ENCODE measurements at regions not wholly inside any gene's neighbourhood (a gene's known extent, or its start where the extent isn't known, plus 50 kb on each side); places are given as distances from the start of the nearest gene placed in this dataset.

GRCh38 chr21:35404247-35404646 is 355.1 kb upstream of the RUNX1 start:
- in situ Hi-C loops (cut with HindIII; ENCODE audit: low sequenced_read_pairs), result no loop called here
- no peak for DNase-seq (ENCODE audit: low read depth)
- H3K4me3 ChIP-seq (ENCODE audit: low read depth, low read length), result no peak overlapping the region
- TF ChIP-seq CTCF (IDR thresholded peaks at IDR 0.05; ENCODE audit: low read depth, low read length, missing control alignments), result no peak

- in situ Hi-C loops (cut with HindIII; ENCODE audit: low sequenced_read_pairs), result no loop called here
- DNase-seq (ENCODE audit: low read depth), result no peak
- no peak for TF ChIP-seq CTCF (IDR thresholded peaks at IDR 0.05; ENCODE audit: low read depth, low read length, missing control alignments)
- H3K4me3 ChIP-seq (ENCODE audit: low read depth, low read length), result no peak overlapping the region
Measured at GRCh38 chr21:35402061-35402460, 353.0 kb upstream of the RUNX1 start.

GRCh38 chr21:35401476-35401875 is 352.4 kb upstream of the RUNX1 start:
- no peak for DNase-seq (ENCODE audit: low read depth)
- no peak overlapping the region for H3K4me3 ChIP-seq (ENCODE audit: low read depth, low read length)
- in situ Hi-C loops (cut with HindIII; ENCODE audit: low sequenced_read_pairs), result no loop called here
- TF ChIP-seq CTCF (IDR thresholded peaks at IDR 0.05; ENCODE audit: low read depth, low read length, missing control alignments), result no peak

GRCh38 chr21:35400233-35400939 is 351.3 kb upstream of the RUNX1 start:
- TF ChIP-seq CTCF (IDR thresholded peaks at IDR 0.05; ENCODE audit: low read depth, low read length, missing control alignments), result peak; percentile 54
- in situ Hi-C loops (cut with HindIII; ENCODE audit: low sequenced_read_pairs), result no loop called here
- DNase-seq (ENCODE audit: low read depth), result peak; percentile 64
- no peak overlapping the region for H3K4me3 ChIP-seq (ENCODE audit: low read depth, low read length)

- in situ Hi-C loops (cut with HindIII; ENCODE audit: low sequenced_read_pairs), result no loop called here
- H3K4me3 ChIP-seq (ENCODE audit: low read depth, low read length), result no peak overlapping the region
- no peak for DNase-seq (ENCODE audit: low read depth)
- no peak for TF ChIP-seq CTCF (IDR thresholded peaks at IDR 0.05; ENCODE audit: low read depth, low read length, missing control alignments)
Measured at GRCh38 chr21:35399706-35400105, 350.6 kb upstream of the RUNX1 start.

GRCh38 chr21:35399002-35399530 is 350.0 kb upstream of the RUNX1 start:
- DNase-seq (ENCODE audit: low read depth), result no peak
- TF ChIP-seq CTCF (IDR thresholded peaks at IDR 0.05; ENCODE audit: low read depth, low read length, missing control alignments), result no peak
- in situ Hi-C loops (cut with HindIII; ENCODE audit: low sequenced_read_pairs), result no loop called here
- H3K4me3 ChIP-seq (ENCODE audit: low read depth, low read length), result no peak overlapping the region
